GM19351 (cell line): ENCODE measurements at regions not wholly inside any gene's neighbourhood (a gene's known extent, or its start where the extent isn't known, plus 50 kb on each side); places are given as distances from the start of the nearest gene placed in this dataset.
"Not testable (repeated sequence)": the region's sequence is repeated elsewhere in the genome, so short reads cannot be mapped to it uniquely, and the experiment has no call there.

Experiments used
- ATAC-seq: cut with Tn5 transposase; IDR thresholded peaks from one replicate; pipeline ENCODE4 v1.9.1; 2021; ENCODE audit warnings: mild to moderate bottlenecking, moderate library complexity; ENCODE audit not compliant: unreplicated experiment

DNA sequence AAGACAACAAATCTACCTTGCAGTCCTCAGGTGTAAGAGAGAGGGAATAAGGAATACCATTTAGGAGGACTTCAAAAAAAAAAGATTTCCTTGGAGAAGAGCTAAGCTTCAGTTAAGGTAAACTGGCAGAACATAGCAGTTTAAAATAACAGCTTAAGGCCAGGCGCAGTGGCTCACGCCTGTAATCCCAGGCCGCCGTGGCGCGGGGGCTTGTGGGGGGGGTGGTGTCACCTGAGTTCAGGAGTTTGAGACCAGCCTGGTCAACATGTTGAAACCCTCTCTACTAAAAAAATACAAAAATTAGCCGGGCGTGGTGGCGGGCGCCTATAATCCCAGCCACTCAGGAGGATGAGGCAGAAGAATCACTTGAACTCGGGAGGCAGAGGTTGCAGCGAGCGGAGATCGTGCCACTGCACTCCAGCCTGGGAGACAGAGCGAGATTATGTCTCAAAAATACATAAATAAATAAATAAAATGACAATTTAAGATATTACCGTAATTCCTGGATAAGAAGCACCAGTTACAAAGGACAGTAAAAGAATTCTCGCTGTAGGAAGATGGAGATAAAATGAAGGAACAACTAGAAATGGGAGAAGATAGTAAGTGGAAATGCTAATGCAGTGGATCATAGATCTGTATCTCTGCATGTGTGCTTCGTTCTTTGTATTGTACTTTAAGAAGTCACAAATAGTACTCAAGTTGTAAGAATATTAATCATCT lies 1140.2 kb downstream of the NCAM2 start:
- ATAC-seq: no peak

DNA sequence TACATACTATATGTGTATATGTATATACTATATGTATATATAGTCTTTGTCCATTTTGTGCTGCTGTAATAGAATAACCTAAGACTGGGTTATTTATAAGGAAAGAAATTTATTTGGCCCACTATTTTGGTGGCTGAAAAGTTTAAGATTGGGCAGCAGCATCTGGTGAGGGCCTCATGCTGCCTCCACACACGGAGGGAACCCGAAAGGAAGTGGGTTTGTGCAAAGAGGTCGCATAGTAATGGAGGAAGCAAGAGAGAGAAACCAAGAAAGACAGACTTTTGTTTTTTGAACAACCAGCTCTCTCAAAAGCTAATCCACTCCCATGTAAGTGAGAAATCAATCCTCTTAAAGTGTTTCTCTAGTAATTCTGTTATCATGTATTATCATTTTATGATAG lies 1147.3 kb downstream of the NCAM2 start:
- no peak for ATAC-seq

DNA sequence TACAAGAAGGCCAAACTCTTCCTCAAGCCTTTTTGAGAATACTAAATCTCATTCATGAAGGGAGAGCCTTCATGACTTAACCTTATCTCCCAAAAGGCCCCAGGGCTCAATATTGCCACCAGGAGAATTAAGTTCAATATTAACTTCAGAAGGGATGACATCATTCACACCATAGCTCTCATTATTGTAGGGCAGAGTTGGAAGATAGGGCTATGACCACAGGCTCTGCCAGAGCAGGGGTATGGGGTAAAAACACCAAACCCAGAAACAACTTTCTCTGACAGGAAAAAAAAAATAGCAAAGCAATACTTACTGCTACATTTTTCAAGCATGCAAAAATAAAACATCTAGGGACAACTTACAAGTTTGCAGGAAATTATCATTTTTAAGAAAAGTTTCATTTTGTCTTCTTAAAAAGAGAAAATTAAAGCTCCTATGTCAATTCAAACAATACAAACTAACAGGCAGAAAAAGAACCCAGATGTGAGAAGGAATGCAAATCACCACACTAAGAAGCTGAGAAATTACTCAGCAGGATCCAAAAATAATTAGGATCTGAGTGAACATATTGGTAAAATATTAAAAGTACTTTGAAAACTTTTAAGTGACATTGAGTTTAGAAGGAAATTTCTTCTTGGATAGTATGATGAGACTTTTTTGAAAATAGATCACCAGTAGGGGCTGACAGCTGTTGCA lies 1156.5 kb downstream of the NCAM2 start:
- ATAC-seq: no peak

DNA sequence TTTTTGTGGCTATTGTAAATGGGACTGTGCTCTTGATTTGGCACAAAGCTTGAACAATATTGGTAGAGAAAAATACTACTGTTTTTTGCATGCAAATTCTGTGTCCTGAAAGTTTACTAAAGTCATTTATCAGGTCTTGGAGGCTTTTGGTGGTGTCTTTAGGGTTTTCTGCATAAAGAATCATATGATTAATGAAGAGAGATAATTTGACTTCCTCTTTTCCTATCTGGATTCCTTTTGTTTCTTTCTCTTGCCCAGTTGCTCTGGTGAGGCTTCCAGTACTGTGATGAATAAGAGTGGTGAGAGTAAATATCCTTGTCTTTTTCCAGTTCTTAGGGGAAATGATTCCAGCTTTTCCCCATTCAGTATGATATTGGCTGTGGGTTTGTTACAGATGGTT lies 1166.7 kb downstream of the NCAM2 start:
- ATAC-seq: no peak

DNA sequence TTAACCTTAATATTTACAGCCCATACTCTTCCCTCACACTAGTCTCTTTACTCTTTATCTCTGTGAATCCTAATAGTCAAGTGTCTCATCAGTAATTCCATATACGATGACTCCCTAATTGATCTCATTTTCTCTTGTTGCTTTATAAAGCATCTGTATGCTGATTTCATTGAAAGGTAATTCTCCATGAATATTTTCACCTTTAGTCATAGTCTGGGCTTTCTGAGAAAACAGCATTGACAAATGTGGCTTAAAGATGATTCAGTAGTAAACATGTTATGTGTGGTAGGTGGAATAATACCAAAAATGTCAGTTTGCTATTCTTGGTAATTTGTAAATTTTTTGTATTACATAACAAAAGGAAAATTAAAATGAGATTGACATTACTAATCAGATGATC lies 1176.5 kb downstream of the NCAM2 start:
- ATAC-seq: no peak

DNA sequence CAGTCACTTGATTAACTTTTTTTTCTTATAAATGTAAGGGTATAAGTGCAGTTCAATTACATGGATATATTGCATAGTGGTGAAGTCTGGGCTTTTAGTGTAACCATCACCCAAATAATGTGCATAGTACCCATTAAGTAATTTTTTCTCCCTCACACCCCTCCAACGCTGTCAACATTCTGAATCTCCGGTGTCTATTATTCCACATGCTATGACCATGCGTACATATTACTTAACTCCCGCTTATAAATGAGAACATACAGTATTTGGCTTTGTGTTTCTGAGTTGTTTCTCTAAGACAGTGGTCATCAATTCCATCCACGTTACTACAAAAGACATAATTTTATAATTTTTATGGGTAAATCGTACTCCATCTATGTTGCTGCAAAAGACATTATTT lies 1191.1 kb downstream of the NCAM2 start:
- ATAC-seq: no peak

DNA sequence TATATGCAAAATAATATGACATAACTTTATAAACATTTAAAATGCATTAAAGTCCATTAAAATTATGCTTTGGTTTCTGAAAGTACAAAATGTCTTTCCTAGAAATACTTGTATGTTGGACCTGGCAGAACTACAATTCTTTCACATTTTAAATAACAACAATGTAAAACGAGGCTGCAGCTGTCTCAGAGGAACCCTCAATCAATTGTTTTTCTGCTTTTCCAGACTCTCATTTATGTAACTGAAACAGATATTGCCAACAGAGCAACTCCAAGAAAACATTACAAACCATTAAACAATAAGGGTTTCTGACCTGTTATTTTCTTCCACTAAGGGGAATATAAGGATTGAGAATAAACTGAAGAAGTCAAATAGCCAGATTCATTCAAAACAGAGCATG lies 1193.4 kb downstream of the NCAM2 start:
- ATAC-seq: no peak

DNA sequence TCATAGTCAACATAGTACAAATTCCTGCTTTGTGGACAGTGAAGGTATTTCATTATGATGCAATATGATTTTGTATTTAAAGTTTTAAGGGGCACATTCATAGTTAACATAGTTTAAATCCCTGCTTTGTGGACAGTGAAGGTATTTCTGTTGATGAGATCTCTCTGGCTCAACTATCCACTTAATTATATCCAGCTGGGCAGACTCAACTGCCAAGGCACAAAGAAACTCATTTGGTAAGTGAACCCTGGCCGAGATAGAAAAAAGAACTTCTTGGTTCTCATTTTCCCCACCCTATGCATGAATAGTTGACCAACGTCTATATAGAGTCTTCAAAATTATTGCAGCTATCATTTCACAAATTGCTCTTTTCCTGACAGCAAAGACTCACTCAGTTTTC lies 1194.6 kb downstream of the NCAM2 start:
- no peak for ATAC-seq

DNA sequence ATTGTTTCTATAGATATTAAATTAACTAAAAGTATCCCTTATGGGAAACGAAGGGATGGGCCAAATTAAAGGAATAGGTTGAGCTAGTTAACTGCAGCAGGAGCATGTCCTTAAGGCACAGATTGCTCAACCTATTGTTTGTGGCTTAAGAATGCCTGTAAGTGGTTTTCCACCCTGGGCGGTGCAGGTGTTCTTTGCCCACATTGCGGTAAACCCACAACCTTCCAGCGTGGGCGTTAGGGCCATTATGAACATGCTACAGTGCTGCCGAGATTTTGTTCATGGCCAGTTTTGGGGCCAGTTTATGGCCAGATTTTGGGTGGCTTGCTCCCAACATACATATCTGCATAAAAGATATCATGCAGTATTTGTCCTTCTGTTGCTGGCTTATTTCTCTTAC lies 1196.8 kb downstream of the NCAM2 start:
- ATAC-seq: not testable (repeated sequence)

DNA sequence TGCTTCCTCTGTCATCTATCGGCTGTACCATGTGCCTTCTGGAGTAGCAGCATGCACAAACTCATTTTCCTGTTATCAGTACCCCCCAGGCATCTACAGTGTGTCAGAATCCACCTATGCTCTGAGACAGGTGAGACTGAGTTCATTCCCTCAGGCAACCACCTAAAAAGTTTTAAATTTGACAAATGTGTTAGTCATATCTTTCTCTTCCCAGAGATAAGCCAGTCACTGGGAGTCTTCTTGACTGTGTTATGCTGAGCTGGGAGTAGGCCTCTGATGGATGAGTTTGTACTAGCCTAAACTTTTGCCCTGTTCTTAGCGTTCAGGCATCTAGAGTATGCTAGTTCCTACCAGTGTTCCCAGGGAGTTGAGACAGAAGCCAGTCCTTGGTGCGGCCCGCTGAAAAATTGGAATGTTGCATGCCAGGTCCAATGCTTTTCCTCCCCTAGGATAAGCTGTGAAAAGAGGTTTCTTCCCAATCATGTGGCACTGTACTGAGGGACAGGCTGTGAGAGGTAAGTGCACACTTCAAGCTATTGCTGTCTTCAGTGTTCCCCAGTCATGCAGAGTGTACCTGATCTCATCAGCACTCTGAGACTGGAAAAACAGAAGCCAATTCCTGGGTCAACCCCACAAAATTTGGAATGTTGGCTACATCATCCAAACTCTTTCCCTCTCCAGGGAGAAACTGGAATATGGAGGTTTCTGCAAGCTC lies 1202.3 kb downstream of the NCAM2 start:
- no peak for ATAC-seq

DNA sequence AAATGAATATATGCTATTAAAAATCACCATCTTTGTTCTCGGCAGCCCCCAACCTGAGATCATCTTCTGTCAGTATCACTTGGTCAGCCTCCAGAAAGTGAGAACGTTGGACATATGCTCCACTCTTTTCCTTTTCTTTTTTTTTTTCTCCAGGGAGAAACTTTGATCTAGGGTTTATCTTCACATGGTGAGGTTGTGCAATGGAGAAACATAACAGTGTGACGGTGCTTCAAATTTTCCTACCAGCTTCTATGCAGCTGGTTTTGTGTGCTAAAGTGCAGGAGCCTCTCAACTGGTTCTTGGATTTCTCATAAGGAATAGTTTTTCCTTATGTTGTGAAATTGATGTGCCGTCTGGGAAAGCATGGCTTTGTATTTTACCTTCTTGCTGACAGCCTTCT lies 1202.9 kb downstream of the NCAM2 start:
- ATAC-seq: no peak

DNA sequence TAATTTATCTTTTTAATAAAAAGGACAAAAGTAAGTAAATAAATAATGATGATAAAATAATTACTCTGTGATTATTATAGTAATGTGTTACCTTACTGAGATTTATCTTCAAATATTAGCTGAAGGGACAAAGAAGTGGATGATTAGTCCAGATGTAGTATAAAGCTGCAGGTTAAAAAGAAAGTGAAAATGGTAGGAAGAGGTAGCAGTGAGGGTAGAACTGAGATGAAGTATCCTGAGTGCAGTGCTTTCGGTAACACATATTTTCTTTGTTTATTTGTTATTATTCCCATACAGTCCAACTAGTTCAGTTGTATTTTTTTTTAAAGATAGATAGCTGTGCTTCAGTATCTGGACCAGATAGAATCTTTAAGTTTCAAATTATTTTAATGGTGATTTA lies 1203.5 kb downstream of the NCAM2 start:
- no peak for ATAC-seq

DNA sequence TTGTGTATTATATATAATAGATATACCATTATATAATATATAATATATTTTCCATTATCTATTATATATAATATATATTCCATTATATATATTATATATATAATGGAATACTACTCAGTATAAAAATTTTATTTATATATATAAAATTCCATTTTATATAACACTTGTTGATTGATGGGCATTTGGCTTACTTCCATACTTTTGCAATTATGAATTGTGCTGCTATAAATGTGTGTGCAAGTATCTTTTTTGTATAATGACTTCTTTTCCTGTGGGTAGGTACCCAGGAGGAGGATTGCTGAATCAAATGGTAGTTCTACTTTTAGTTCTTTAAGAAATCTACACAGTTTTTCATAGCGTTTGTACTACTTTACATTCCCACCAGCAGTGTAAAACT lies 1211.1 kb downstream of the NCAM2 start:
- ATAC-seq: no peak

DNA sequence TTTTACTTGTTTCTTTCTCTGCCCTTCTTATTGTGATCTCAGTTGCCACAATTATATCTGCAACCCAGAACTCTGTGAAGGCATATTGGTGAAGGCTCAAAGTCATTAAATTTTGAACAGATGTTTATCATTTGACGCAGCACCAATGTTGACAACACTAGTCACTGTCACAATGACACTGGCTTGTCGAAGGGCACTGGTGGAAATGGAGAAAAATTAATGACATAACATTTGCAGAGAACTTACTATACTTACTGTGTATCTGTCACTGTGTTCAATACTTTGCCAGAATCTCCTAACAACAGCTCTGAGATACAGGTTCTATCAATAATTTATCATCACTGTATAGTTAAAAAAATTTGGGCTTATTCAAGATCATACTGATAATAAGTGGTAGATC lies 1213.7 kb downstream of the NCAM2 start:
- no peak for ATAC-seq

DNA sequence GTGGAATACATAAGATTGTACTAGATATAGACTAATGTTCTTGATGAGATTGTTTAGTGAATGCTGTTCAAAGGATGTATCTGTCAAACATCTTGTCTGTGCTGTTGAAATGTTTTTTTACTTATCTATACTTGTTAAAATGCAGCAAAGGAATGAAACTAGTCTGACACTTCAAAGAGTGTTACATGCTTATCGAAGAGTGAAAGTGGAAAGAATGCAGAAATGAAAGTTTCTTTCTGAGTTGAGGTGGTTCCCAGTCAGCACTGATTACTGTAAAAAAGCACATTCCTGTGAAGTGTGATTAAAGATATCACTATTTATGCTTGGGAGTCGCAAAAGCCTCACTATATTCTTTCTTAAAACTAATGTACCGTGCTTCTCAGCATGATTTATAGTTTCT lies 1225.2 kb downstream of the NCAM2 start:
- ATAC-seq: peak; percentile 82

DNA sequence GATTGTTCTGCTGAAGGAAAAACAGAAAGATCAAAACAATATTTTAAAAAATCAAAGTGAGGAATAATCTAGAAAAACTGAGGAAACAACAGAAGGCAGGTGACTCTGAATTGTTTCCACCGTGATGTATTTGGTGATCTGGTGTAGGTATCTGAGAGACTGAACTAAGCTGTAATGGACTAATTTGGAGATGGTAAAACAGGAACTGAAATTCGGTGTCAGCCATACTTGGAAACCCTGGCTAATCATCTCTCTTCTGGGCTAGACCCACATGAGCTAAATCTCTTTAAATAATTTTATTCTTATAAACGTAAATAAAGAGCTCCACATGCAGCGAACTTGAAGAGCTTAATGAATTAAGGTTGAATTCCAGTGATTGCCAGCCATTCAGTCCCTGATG lies 1226.1 kb downstream of the NCAM2 start:
- peak; percentile 79 for ATAC-seq

DNA sequence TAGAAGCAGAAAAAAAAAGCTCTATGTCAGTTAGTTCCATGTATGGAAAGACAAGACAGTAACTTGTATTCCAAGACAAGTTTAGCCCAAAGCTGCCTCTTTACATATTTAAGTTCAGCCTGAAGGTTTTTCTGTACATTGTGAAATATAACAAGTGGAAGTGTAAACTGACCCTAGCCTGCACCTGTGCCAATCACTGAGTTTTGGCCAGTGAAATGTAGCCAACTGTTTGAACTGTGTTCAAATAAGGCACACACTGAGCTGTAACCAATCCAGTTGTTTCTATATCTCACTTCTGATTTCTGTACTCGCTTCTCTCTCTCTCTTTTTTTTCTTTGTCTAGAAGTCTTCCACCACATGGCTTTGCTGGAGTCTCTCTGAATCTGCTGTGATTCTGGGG lies 1227.1 kb downstream of the NCAM2 start:
- no peak for ATAC-seq

DNA sequence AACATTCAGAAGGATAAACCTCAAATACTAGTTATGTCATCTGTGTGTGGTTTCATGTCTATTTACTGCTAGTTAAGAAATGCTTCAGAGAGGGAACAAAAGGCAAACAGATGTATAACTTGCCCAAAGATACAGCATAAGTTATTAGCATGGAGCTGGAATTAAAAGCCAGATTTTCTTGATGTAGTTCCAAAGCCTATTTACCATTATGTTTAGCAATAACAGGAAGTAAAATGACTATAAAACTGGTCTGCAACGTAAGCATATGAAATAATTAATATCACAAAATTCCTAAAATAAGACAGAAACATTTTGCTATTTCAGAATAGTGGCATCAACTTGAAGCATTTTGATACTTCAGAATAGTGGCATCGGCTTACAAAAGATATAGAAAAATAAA lies 1232.8 kb downstream of the NCAM2 start:
- no peak for ATAC-seq

DNA sequence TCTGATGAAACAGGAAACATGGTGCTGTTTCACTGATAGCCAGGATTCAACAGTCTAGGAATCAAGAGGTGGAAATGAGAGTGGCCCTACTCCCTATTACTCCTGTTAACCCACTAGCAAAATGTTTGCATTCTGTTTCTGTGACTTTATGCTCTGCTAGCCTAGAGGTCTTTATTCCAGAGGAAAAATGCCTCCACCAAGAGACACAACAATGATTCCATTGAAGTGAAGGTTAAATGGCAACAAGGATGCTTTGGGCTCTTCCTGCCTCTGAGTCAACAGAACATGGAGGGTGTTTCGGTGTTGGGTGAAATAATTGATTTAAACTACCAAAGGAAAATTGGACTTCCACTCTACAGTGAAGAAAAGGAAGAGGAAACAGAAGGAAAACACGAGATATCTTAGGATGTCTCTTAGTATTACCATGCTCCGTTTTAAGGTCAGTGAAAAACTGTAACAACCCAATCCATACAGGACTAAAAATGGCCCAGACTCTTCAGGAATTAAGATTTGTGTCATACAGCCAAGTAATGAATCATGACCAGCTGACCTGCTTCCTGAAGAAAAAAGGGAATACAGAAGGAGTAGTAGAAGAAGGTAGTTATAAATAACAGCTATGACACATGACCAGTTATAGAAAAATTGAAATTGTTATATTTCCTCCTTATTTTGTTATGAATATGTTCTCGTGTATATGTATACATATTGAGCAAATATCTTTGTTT lies 1237.8 kb downstream of the NCAM2 start:
- no peak for ATAC-seq

DNA sequence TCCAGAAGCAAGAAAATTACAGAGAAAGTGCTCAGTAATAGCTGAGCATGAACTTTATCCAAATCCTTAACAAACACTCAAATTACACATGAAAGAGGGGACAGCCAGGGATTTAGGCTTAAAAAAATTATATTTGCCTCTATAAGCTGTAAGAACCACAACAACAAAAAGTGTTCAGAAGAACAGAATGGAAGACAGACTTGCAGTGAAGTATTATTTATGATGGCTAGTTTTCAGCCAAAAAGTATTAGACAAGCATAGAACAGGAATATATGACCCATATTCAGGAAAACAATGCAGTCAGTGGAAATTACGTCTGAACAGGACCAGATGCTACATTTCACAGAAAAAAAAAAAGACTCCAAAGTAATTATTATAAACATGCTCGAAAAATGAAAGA lies 1246.3 kb downstream of the NCAM2 start:
- ATAC-seq: no peak

DNA sequence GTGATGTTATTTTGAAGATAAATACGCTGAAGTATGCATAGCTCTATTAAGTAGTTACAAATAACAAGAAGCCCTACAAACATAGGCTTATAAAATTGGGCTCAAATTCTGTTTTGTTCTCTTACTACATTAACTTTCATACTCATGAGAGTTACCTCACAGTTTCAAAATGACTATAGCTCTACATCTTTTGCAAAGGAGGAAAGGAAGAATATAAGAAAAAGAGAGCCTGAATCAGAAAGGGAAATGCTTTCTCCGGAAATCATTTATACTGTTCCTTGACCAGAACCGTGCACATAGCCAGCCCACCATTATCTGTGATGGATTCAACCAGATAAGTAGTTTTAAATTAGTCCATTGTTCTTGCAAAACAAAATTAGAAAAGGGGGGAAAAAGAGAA lies 1252.1 kb downstream of the NCAM2 start:
- no peak for ATAC-seq

DNA sequence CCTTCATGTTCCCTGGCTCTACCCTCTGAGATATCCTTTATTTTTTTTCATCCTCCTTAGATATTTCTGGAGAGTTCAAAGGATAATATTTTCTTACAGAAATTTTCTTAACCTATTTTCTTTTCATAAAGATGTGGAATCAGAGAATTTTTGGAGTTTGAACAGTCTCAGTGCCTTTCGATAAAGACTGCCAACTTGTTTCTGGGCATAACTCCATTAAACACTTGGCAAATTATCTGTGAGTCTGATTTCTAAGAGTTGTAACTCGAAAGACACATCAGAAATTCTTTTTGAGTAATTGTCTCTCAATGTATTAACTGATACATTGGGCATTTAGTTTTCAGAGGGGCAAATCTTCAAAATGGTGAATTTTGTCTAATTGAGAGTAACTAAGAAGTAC lies 1255.6 kb downstream of the NCAM2 start:
- ATAC-seq: no peak
